ENCODE measurements at regions not wholly inside any gene's neighbourhood (a gene's known extent, or its start where the extent isn't known, plus 50 kb on each side); places are given as distances from the start of the nearest gene placed in this dataset.

- TF ChIP-seq CTCF (IDR thresholded peaks at IDR 0.05), result no peak
- no peak for TF ChIP-seq POLR2A (IDR thresholded peaks at IDR 0.05)
Measured at GRCh38 chr15:36208868-36209582, 370.4 kb upstream of the CDIN1 start.

All from esophagus squamous epithelium (tissue), 4 donors.